Activated CD4-positive, alpha-beta T cell treated with anti-CD3 and anti-CD28 coated beads, Interleukin-10, Interleukin-2, amounts not matched to agents 100 ng/mL and 50 ng/mL, durations not matched to agents 16 hours and 8 hours (primary cell): ENCODE measurements at regions not wholly inside any gene's neighbourhood (a gene's known extent, or its start where the extent isn't known, plus 50 kb on each side); places are given as distances from the start of the nearest gene placed in this dataset.

Source experiments
- DNase-seq: peaks from one replicate; pipeline ENCODE4 v3.0.0-alpha.2; 2020

DNA sequence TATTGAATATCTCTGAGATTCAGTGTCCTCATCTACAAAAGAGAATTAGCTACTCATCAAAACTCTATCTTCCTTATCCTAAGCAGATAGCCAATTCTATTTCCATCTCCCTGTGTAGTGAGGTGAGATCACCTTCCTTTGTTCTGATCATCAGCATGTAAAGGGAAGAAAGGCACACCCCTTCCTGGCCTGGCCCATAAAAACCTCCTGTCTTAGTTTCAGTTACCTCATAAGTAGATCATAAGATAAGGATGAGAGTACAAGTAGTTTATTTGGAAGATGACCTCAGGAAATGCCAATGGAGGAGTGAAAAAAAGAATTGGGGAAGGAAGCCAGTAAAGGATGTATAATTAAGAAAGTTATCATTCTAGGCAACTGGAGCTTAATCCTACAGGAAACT, 114.5 kb upstream of the GADL1 start:
- DNase-seq: no peak

DNA sequence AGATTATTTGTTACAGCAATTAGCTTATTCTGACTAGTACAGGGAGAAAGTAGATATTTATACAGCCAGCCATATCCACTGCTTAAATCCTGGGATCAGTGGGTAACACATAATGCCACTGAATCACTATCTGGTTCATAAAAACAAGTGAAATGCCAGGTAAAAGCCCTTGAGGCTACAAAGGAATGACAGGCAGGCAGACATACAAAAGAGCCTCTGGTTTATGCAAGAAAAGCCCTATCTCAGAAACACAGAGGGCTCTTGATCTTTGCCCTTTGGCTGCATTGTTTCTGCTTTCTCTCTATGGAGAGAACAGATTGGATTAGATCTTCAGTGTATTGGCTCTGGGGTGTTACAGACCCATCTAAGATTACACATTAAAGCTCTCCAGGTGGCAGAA, 115.4 kb upstream of the GADL1 start:
- no peak for DNase-seq

DNA sequence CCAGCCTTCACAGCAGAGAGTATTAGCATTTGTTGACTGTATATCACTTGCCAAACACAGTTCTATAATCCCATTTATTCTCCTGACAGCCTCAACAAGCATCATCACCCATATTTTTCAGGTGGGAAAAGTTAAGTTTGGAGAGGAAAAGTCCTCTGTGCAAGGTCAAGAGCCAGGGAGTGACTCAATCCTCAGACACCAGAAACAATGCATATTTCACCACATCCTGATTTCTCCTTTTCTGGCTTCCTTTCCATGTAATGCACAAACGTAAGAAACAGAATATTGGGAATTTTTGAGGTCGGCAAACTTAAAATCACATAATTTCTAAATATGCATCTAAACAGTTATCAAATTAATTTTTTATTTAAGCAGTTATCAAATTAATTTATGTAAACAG, 116.0 kb upstream of the GADL1 start:
- DNase-seq: no peak

DNA sequence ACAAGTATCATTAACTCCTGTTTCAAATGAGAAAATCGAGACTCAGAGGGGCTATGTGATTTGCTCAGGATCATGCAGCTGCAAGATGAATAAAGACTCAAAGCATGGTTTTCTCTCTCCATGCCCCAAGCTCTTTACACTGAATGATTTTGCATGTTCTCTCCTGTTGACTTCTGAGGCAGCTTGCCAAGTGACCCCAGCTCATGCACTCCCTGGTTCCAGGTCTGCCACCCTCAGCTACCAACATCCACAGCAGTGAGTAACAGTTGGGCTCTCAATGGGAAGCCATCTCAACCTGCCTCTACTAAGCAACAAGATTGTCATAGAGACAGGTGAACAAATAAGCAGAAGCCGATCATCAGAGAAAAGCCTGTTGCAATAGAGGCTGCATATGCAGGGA, 116.9 kb upstream of the GADL1 start:
- DNase-seq: no peak

DNA sequence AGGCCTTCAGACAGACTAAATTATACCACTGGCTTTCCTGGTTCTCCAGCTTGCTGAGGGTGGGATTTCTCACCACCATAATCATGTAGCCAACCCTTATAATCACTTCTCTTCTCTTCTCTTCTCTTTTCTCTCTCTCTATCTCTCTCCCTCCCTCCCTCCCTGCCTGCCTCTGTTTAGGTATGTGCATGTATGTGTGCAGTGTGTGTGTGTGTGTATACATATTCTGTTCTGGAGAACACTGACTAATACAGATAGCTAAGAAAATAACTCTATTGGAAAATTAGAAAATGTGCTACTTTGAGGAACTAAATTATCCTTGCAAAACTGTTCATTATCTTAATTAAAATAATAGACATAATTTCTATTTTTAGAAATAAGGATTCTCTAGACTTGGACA, 118.6 kb upstream of the GADL1 start:
- DNase-seq: no peak

DNA sequence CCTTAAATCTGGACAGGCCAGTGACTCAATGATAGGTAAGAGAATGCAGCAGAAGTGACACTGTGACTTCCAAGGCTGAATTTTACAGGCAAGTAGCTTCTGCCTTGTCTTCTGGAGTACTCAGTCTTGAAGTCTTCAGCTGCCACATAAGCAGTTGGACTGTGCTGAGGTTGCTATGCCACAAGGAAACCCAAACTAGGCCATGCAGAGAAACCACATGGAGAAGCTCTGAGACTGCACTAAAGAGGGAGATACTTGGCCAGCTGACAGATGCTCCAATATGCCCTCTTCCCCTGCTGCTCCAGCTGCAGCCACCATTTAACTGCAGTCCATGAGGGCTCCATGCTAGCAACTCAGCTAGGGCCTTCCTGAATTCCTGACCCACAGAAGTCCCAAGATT, 119.4 kb upstream of the GADL1 start:
- DNase-seq: no peak

DNA sequence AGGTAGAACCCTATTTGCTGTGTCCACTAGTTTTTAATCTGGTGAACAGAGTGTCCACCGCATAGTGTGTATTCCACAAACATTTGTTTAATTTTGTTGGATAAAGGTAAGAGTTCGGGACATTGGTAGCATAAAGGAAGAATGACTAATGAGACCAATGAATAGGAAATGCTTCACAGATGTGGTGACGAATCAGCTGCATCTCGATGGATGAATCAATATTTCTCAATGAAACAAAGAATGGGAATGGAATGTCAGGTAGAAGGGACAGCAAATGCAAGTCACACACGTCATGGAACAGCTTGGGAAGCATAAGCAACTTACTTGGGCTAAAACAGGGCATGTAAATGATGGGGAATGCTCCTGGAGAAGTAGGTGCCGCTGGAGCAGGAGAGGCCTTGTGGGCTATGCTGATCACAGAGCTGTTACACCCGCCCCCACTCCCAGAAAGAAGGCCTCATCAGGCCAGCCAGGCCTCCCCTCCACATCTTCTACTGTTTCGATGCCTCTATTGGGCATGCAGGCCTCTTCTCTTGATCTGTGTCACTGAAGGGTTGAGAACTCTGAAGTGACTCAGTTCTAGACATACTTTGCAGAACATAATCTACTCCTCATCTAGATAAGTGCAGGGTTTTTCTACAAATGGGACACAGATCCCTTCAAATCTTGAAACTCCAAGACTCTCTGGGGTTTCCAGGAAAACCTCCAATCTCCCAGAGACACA, 120.0 kb upstream of the GADL1 start:
- DNase-seq: peak; percentile 19

DNA sequence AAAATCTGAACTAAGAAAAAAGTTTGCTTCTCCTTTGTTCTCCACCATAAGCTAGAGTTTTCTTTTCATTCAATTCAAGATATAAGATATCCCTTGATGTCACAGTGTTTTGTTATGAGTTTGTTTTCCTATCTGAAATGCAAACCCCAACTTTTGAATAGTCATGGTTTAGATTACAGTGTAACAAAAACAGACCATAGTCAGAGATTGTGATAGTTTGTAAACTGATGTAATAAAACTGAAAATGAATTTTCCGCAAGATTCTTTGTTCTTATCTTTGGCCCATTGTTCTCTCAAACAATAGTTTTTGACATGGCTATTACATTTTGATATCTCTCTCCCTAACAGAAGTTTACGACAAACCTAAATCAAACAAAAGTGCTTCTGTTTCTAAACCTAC, 121.7 kb upstream of the GADL1 start:
- no peak for DNase-seq

DNA sequence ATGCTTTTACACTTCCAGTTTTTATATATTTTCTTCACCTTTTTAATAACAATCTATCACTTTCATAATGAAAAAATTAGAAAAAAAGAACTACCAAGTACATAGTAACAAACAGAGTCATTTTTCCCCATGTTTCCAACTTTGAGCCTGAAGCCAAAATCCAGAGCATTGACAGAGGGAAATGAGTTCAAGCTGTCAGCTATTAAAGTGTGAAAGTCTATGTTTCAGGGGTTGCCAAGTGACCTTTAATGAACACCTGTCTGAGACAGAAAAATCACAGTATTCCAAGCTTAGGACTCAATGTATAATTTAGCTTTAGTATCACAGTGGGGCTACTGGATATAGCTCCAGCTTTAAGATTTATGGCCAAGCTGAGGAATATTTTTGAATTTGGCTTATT, 128.3 kb upstream of the GADL1 start:
- DNase-seq: no peak

DNA sequence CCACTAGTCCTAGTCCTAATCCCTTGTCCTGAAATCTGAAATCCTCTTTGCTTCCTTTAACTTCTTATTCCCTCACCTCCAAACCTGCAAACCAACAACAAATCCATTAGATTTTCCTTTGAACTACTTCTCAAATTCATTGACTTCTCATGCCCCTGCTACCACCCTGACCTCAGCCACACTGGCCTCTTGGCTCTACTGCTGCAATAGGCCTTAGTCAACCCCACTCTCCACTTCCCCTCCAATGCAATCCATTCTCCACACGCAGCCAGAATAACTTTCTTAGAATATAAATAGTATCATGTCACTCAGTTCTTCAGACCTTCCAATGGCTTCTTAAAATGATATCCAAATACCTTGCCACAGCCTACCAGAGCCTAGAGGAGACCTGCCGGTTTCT, 131.1 kb upstream of the GADL1 start:
- no peak for DNase-seq

DNA sequence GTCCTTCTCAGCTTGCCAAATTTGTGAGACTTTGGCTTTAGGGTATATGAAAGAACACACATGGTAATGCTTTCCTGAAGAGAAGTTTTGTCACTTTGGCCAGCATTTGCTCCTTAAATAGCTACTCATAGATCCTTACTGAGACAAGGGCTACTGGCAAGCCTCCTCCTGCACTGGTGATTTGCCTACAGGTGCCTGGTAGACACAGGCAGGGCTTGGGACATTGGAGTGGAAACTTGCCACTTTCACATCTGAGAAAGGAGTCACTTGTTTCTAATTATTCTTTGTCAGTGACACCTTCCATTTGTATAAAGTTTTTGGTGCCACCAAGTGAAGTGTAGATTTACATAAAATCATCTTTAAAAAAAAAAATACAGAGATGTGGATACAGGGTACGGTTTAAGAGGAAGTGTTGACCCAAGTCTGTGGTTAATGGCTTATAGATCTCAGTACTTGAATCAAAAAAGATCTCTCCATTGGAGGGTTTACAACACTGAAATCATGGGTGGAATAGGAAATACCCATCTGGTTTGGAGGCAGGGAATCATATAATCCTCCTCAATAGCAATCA, 132.8 kb upstream of the GADL1 start:
- DNase-seq: no peak

DNA sequence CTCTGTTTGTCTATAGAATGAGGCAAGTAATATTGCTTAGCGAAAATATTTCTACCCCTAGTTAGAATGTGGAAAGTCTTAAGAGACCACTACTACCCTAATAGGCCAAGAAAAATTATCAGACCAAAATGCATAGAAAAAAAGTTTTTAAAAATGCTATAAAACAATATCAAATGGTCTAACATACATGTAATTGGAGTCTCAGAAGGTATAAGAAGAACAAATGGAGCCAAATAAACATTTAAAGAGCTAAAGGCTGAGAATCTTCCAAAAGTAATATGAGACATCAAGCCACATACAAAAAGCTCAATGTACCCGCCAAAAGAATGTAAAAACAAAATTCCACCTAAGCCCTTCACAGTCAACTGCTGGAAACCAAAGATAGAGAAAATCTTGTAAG, 133.5 kb upstream of the GADL1 start:
- DNase-seq: no peak

DNA sequence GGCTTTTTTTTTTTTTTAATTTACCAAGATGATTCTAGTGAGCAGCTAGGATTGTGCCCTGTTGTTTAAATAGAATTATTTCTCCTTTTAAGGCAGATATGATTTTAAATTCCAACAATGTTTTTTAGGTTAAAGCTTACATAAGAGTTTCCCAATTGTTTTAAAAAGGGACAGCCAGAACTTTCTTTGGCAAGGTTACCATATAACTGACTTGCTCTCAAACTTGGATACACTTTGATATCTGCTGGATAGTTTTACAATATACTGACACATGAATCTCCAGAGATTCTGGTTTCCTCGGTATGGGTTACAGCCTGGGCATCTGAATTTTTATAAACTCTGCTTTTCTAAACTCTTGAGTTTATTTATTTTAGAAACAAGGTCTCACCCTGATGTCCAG, 134.3 kb upstream of the GADL1 start:
- DNase-seq: no peak

DNA sequence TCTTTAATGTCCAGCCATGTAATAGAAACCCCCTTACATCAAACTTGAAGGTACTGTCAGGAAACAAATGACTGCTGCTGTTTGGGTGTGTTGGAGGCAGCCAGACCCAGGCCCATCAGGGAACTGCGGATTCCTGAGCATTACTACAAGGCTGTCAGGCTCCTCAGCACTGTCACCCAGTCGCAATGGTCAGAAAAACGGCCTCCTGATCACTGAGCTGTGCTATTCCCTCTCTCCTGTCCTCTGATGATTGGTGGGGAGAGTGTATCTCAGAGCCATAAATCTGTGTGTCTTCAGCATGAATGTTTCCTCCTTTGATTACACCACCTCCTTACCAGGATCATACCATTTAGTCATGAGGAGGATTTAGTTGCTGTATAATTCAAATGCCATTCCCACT, 135.2 kb upstream of the GADL1 start:
- DNase-seq: no peak

DNA sequence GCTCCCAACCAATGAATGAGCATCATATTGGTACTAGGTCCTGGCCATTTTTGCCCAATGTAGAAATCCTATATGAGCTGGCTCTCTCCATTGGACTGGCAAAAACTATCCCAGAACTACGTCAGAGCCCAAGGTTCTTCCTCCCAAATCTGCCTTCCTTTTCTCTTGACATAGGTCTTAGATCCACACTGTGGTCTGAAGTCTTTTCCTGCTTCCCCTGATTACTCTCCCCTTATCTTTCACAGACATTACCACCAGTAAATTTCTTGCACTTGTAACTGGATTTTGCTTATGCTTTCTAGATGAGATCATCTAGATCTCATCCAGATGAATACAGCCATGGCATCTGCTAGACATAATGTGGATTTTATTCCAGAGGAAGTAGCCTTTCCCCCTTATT, 141.2 kb upstream of the GADL1 start:
- no peak for DNase-seq

DNA sequence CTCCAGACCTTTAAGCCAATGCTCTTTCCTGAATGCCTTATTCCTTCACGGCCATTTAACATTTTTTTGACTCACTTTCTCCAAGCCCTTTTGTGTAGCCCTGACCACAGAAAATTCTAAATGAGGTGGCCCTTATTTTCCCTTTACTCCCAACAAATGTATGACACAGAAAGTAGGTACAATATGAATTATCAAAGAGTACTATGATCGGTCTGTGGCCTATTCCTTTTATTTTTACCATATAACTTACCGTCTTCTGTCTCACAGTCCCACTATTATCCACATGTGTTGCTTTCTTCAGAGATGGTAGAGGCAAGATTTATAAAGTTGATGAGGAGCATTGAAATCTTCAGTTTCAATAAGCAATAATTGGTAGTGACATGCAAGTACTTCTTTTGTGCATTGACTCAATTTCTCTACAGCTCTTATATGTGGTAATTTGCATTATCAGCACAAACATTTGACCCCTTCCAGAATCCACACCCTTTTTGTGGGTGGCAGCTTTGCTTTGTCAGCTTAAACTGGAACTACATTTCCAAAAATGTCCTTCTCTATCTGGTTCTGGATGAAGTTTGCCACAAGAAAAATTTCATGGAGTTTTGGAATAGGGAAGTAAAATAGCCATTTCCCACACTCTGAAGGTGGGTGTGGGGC, 143.8 kb upstream of the GADL1 start:
- DNase-seq: no peak

DNA sequence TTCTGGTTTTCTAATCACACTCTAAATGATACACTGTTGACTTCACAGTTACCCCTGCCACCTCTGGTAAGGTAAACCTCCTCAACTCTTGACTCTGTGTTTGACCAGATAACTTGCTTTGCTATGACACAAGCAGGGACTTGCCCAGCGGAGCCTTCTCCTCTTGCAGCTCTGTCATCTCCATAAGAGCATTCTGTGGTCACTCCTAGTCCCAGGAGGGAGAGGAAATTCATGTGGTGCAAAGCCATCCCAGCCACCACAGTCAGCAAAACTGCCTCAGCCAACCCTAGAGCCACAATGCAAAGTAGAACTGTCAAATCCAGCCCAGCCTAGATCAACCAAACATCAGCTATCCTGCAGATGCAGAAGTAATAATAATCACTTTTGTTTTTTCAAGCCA, 144.7 kb upstream of the GADL1 start:
- DNase-seq: no peak

DNA sequence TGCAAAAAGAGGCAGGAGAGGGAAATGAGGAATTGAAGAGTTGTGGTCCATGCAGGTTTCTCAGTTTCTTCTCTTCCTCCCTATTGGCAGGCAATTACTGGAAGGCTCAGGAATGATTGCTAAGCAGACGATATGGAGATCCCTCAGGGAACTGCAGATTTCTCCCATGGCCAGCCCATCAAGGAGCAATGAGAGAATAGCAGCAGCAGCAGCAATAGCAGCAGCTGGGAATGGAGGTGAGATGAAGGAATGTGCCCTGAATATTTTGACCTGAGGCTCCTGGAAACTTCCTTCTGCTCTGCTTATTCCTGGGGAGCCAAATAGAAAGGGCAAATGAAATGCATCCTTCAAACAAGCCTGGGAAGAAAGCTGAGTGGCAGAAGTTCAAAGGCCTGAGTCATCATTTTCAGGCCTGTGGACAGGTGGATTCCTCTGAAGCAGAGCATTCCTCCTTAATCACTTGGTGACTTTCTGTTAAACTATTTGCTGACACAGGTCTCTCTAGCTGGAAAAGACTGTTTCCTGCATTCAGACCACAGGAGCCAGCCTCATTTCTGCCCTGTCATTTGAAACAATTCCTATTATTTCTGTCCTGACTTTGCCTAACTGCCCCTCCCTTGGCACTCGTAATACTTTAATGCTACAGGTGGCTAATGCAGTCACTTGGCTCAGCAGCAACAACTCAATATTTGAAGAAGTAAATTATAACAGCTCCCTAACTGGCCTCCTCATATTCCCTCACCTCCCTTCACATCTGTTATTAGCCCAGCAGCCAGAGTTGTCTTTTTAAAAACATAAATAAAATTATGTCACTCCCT, 146.9 kb upstream of the GADL1 start:
- no peak for DNase-seq

DNA sequence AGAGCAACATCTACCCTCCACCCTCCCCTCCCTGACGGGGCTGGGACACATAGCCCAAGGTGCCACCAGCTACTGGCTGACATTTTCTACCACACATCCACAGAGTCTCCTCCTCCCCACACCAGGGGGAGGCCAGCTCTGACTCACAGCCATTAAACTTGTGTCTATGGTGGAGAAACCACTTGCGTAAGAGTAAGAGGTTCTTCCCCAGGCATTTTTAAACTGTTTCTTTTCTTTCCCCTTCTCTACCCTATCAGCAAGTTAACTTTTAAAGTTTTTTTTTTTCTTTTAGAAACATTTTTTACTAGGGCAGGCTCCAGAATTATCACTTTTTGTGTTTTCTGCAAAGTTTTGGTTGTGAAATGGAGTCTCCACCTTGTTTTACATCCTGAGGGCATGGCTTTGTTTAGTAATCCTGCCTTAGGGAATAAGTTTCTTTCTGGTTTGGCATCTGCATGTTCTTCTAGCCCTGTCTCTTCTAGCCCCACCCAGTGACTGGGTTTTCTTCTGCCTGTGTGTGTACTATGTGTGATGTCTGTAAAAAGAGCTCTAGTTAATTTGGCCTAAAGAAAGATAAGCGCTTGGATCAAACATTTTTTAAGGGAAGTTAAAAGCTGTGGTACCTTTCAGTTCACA, 148.8 kb upstream of the GADL1 start:
- no peak for DNase-seq

DNA sequence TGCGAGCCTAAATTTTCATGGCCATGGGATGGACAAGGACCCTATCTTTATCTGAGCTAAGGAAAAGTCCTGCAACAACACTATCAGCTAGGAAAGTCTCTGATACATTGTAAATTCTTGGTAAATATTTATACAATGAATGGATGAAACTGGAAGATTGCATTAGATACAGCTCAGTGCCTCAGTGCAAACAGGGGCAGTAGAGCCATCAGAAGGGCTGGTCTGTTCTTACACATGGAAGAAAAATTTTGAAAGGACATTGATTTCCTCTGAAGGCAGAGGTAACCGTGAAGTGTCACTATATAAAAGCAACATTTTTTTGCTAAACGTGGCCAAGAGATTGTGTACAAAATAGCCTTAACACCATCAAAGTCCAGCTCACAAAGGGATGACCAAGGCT, 153.2 kb upstream of the GADL1 start:
- DNase-seq: no peak

DNA sequence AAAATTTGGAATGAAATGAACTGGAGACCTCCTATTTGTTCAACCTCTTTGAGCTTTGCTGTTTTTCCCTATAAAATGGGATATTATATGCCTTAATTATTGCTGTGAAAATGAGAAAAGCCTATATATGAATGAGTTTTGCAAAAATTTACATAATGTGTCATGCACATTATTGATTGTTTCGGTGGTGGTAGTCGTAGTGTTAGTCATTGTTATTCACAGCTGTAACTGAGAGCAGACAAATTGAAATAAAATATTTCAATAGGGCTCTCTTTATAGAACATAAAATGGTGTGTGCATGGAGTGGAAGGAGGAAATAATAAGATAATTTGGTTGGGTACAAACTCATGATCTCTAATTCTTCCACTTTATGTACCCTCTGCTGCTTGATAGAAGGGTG, 153.7 kb upstream of the GADL1 start:
- no peak for DNase-seq

DNA sequence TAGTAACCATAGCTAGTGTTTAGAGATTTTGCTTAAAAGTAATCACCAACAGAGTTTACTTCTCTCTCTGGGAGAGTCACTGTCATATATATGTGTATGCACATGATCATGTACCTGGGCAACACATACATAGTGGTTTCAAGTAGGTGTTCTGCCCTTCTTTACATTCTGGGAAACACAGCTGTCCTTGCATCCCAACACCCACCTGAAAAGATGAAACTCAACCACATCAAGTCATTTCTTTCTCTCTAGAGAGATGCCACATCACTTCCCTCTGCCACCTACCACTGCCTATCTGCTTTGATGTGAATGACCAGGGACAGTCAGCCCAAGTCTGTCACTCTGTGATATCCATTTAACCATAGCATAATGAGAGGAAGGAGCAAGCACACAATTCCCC, 155.8 kb upstream of the GADL1 start:
- peak; percentile 30 for DNase-seq

DNA sequence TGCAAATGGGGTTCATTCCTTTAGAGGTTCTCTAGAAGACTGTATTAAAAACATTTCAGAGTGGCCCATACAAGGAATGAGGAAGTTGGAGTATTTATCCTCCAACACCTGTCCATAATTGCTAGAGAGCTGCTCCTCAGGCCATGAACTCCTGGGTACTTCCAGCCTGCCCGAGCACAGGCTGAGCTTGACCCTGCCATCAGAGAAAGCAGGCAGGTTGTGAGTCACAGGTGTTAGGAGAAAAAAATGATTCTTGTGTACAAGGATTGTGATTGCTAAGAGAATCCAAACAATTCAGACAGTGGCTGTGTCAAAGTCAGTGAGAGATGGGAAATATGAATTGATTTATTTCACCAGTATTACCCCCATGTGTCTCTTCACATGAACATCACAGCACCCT, 156.8 kb upstream of the GADL1 start:
- no peak for DNase-seq
